ENCODE measurements at regions not wholly inside any gene's neighbourhood (a gene's known extent, or its start where the extent isn't known, plus 50 kb on each side); places are given as distances from the start of the nearest gene placed in this dataset.
A peak's percentile ranks its signal among the peaks of the same experiment; 100 is the strongest.

GRCh38 chr5:117488976-117489500 lies 914.4 kb upstream of the SEMA6A start:
- Mint-ChIP-seq H3K4me1 (no peaks in the 10 kb centered on the region; the same call in 2 of the 3 replicates), H3K4me3 (no peak overlapping the region), H3K9me3 (0 out of 3 replicates have a peak, but pooled peaks cover 3% of the 10 kb centered on the region), H3K27ac (no peak overlapping the region), H3K36me3 (ENCODE audit: low read depth) (no peaks in the 10 kb centered on the region), H3K27me3 (ENCODE audit: insufficient read depth, low read depth, poor library complexity) (peaks cover 2% of the 10 kb centered on the region)
- ATAC-seq (no peak), DNase-seq (ENCODE audit: low spot score) (no peak)
- Histone ChIP-seq H3F3A (replicated peaks; ENCODE audit: low read depth) (no peaks in the 10 kb centered on the region), H3K36me3 (ENCODE audit: insufficient read depth) (no peaks in the 10 kb centered on the region), H3K9me2 (ENCODE audit: insufficient read depth) (peaks cover 2% of the 10 kb centered on the region), H3K4me2 (no peak overlapping the region), H3K4me1 (ENCODE audit: insufficient read depth) (no peaks in the 10 kb centered on the region), H2AFZ (0 out of 2 replicates have a peak overlapping the region, but pooled peaks have one; percentile 5), H3K4me3 (no peak overlapping the region), H3K79me2 (replicated peaks; ENCODE audit: insufficient read depth) (no peaks in the 10 kb centered on the region), H3K27me3 (ENCODE audit: insufficient read depth) (no peaks in the 10 kb centered on the region), H3K27ac (ENCODE audit: low read depth) (no peak overlapping the region), H4K20me1 (replicated peaks; ENCODE audit: insufficient read depth) (no peaks in the 10 kb centered on the region)
- TF ChIP-seq STAT1 (IDR thresholded peaks at IDR 0.05; ENCODE audit: unreplicated experiment) (no peak), REST (IDR thresholded peaks at IDR 0.05; ENCODE audit: unreplicated experiment) (no peak)

- Histone ChIP-seq H3K36me3 (ENCODE audit: insufficient read depth) (no peaks in the 10 kb centered on the region), H3K4me3 (no peak overlapping the region), H3K4me2 (no peak overlapping the region), H3K27ac (ENCODE audit: low read depth) (no peak overlapping the region), H3K27me3 (ENCODE audit: insufficient read depth) (no peaks in the 10 kb centered on the region), H3K9me2 (ENCODE audit: insufficient read depth) (peaks cover 5% of the 10 kb centered on the region), H4K20me1 (replicated peaks; ENCODE audit: insufficient read depth) (no peaks in the 10 kb centered on the region), H2AFZ (no peak overlapping the region), H3F3A (replicated peaks; ENCODE audit: low read depth) (no peaks in the 10 kb centered on the region), H3K79me2 (replicated peaks; ENCODE audit: insufficient read depth) (no peaks in the 10 kb centered on the region), H3K4me1 (ENCODE audit: insufficient read depth) (no peaks in the 10 kb centered on the region)
- Mint-ChIP-seq H3K4me1 (no peaks in the 10 kb centered on the region; the same call in 2 of the 3 replicates), H3K36me3 (ENCODE audit: low read depth) (no peaks in the 10 kb centered on the region), H3K4me3 (no peak overlapping the region), H3K27ac (no peak overlapping the region), H3K27me3 (ENCODE audit: insufficient read depth, low read depth, poor library complexity) (peaks cover 2% of the 10 kb centered on the region), H3K9me3 (0 out of 3 replicates have a peak, but pooled peaks cover 1% of the 10 kb centered on the region)
- DNase-seq (ENCODE audit: low spot score) = no peak
- TF ChIP-seq ETS1 (IDR thresholded peaks at IDR 0.05) (no peak), CREB1 (CRISPR knock-in tag; IDR thresholded peaks at IDR 0.05; ENCODE audit: low read depth) (no peak), CTCF (conservative IDR thresholded peaks at IDR 0.05; ENCODE audit: low read depth in 2 of 2) (no peak), ZNF331 (CRISPR knock-in tag; IDR thresholded peaks at IDR 0.05; ENCODE audit: low read depth) (no peak), JUNB (IDR thresholded peaks at IDR 0.05; ENCODE audit: unreplicated experiment) (no peak), NANOG (IDR thresholded peaks at IDR 0.05; ENCODE audit: borderline replicate concordance) (no peak), POLR2AphosphoS5 (IDR thresholded peaks at IDR 0.05; ENCODE audit: low read depth) (no peak), STAT1 (IDR thresholded peaks at IDR 0.05; ENCODE audit: unreplicated experiment) (no peak), EZH2 (IDR thresholded peaks at IDR 0.05; ENCODE audit: low read depth, unreplicated experiment) (no peak), EZH2phosphoT487 (IDR thresholded peaks at IDR 0.05; ENCODE audit: unreplicated experiment) (no peak)
- ATAC-seq = no peak
Measured at GRCh38 chr5:117487556-117487955, 912.9 kb upstream of the SEMA6A start.

Measured in GM23338 (cell line).